ENCODE measurements at regions not wholly inside any gene's neighbourhood (a gene's known extent, or its start where the extent isn't known, plus 50 kb on each side); places are given as distances from the start of the nearest gene placed in this dataset.
"Not testable (repeated sequence)": the region's sequence is repeated elsewhere in the genome, so short reads cannot be mapped to it uniquely, and the experiment has no call there.

DNA sequence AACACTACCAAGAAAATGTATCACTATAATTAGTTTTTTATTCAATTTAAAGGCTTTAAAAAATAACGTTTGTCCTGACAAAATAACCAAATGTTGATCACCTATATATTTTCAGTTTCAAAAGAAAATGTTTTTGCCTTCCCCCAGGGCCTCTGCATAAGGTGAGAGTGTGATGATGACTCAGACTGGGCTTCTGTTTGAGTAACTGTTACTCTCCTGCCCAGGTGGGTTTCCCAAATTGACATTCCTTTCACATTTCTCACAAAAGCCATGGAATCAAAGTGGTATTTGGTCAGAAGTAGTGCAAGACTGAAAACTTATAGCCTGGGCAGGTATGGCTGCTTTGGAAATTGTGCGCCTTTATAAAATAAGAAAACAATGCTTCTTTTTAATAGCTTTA is 180.6 kb downstream of the COG6 start:
- peak; percentile 31; the same call in 1 of the 2 replicates for TF ChIP-seq JUNB (IDR thresholded peaks at IDR 0.05)
- TF ChIP-seq PAX8 (IDR thresholded peaks at IDR 0.05) = no peak
- CTCF ChIA-PET = no interaction called here
- Histone ChIP-seq H4K20me1 (ENCODE audit: control insufficient read depth, insufficient read depth) (no peaks in the 10 kb centered on the region), H3K27ac (ENCODE audit: control insufficient read depth, insufficient read depth) (no peak overlapping the region), H3K9me3 (replicated peaks; ENCODE audit: control insufficient read depth, insufficient read depth, low read length) (no peaks in the 10 kb centered on the region), H3K4me1 (ENCODE audit: control insufficient read depth, insufficient read depth, low read length) (no peaks in the 10 kb centered on the region), H3K4me2 (ENCODE audit: control insufficient read depth, insufficient read depth) (no peak overlapping the region), H3K79me2 (ENCODE audit: control insufficient read depth, insufficient read depth, low read length) (no peaks in the 10 kb centered on the region), H3K9ac (ENCODE audit: control insufficient read depth, insufficient read depth, low read length) (no peak overlapping the region), H3K4me3 (no peak overlapping the region), H3K36me3 (ENCODE audit: control insufficient read depth in 2 of 2, insufficient read depth in 2 of 2, low read length in 1 of 2) (no peaks in the 10 kb centered on the region), H3K27me3 (replicated peaks in 1 of 2; ENCODE audit: control insufficient read depth in 2 of 2, insufficient read depth in 2 of 2, low read length in 1 of 2) (no peaks in the 10 kb centered on the region), H2AFZ (ENCODE audit: control insufficient read depth, low read depth, low read length) (no peak overlapping the region)
- ATAC-seq = 0 out of 3 replicates have a peak, but pooled peaks have one; percentile 39
- WGBS (ENCODE audit: insufficient coverage, insufficient replicate concordance, low lambda C conversion rate, missing lambda C conversion rate) = 50% methylated on average over 2 of the region's 2 CpGs
- BruUV-seq (replicated peaks) = no TSS peak
- no peak for FAIRE-seq
- intact Hi-C loops (cut with micrococcal nuclease; ENCODE audit: unreplicated experiment) = no loop called here
- SMC1A ChIA-PET (ENCODE audit: uncharacterized antibody, unreplicated experiment) = no interaction called here
- in situ Hi-C loops (cut with MboI) = no loop called here
- DNase-seq (ENCODE audit: low read depth, low spot score) = no peak
- RAD21 ChIA-PET (ENCODE audit: unreplicated experiment) = no interaction called here
- POLR2A ChIA-PET = no interaction called here

DNA sequence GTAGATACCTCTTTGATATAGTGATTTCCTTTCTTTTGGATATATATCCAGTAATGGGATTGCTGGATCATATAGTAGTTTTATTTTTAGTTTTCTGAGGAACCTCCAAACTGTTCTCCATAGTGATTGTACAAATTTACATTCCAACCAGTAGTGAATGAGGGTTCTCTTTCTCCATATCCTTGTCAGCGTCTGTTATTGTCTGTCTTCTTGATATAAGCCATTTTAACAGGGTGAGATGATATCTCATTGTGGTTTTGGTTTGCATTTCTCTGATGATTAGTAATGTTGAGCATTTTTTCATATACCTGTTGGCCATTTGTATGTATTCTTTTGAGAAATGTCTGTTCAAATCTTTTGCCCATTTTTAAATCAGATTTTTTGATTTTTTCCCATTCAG is 182.4 kb downstream of the COG6 start:
- H3K36me3 ChIP-seq (ENCODE audit: control insufficient read depth in 2 of 2, insufficient read depth in 2 of 2, low read length in 1 of 2); H3K79me2 ChIP-seq (ENCODE audit: control insufficient read depth, insufficient read depth, low read length); RAD21 ChIA-PET (ENCODE audit: unreplicated experiment); H3K9ac ChIP-seq (ENCODE audit: control insufficient read depth, insufficient read depth, low read length); H3K4me1 ChIP-seq (ENCODE audit: control insufficient read depth, insufficient read depth, low read length); H3K4me2 ChIP-seq (ENCODE audit: control insufficient read depth, insufficient read depth); H4K20me1 ChIP-seq (ENCODE audit: control insufficient read depth, insufficient read depth); CTCF ChIA-PET; H3K9me3 ChIP-seq (replicated peaks; ENCODE audit: control insufficient read depth, insufficient read depth, low read length); FAIRE-seq; SMC1A ChIA-PET (ENCODE audit: uncharacterized antibody, unreplicated experiment); H2AFZ ChIP-seq (ENCODE audit: control insufficient read depth, low read depth, low read length); intact Hi-C loops (cut with micrococcal nuclease; ENCODE audit: unreplicated experiment); ATAC-seq; POLR2A ChIA-PET; BruUV-seq (replicated peaks); DNase-seq (ENCODE audit: low read depth, low spot score); H3K4me3 ChIP-seq; H3K27ac ChIP-seq (ENCODE audit: control insufficient read depth, insufficient read depth); H3K27me3 ChIP-seq (replicated peaks in 1 of 2; ENCODE audit: control insufficient read depth in 2 of 2, insufficient read depth in 2 of 2, low read length in 1 of 2); in situ Hi-C loops (cut with MboI): not testable (repeated sequence)
- WGBS (ENCODE audit: insufficient coverage, insufficient replicate concordance, low lambda C conversion rate, missing lambda C conversion rate) = 73% methylated on average over 1 of the region's 1 CpG
